Epithelial cell of esophagus (primary cell): ENCODE measurements at regions not wholly inside any gene's neighbourhood (a gene's known extent, or its start where the extent isn't known, plus 50 kb on each side); places are given as distances from the start of the nearest gene placed in this dataset.

Experiments used
- DNase-seq: peaks from one replicate; pipeline ENCODE4 v3.0.0; 2010; ENCODE audit warnings: low read depth
- H3K4me3 ChIP-seq: 2 replicates; pipeline ENCODE4 v1.5.1; 2011; ENCODE audit warnings: mild to moderate bottlenecking, low read length, control low read depth
- CTCF ChIP-seq: IDR thresholded peaks from 2 replicates; pipeline ENCODE4 v1.5.1; 2011; ENCODE audit warnings: low read depth, mild to moderate bottlenecking, low read length, control low read depth, inconsistent platforms; ENCODE audit not compliant: insufficient read depth; ENCODE audit errors: missing control alignments

DNA sequence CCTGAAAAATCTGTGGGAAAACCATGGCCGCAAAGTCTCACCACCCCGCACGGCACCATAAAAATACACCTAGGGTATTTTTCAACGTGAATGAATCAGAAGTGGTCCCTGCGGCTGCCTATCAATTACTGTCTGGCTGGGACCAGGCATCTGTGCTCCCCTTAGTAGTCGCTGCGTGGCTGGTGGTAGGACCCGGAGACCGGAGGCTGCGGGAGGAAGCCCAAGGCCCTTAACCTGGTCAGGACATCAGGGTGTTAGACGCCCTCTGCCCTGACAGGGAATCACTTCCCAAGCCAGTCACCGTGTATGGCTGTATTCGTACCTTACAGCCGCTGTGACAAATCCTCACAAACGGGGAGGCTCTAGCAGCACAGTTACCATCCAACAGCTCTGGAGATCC, 141.5 kb upstream of the PPP2R2D start:
- no peak for TF ChIP-seq CTCF
- no peak overlapping the region for H3K4me3 ChIP-seq
- DNase-seq: no peak

GRCh38 chr10:131760416-131761166, 140.2 kb upstream of the PPP2R2D start:
- H3K4me3 ChIP-seq: no peak overlapping the region
- no peak for DNase-seq
- no peak for TF ChIP-seq CTCF

- no peak for TF ChIP-seq CTCF
- H3K4me3 ChIP-seq: no peak overlapping the region
- no peak for DNase-seq
Measured at GRCh38 chr10:131762789-131763696, 137.8 kb upstream of the PPP2R2D start.

DNA sequence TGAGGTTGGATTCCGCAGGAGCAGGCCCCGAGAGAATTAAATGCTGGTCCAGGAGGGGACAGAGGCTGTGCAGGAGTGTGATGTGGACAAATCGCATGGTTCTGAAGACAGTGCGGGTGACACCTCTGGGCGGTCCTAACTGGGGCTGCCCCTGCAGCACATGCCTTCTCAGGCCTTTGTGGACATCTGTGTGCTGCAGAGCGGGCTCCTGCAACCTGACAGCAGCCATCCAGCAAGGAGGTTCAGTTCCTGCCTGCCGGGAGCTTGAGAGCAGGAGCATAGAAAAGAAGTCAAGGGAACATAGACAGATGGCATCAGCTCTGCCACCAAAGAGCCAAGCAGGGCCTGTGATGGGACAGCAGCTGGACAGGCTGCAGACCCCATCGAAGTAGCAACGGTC, 135.9 kb upstream of the PPP2R2D start:
- TF ChIP-seq CTCF: no peak
- no peak for DNase-seq
- H3K4me3 ChIP-seq: no peak overlapping the region

GRCh38 chr10:131766096-131766495, 134.7 kb upstream of the PPP2R2D start:
- H3K4me3 ChIP-seq: no peak overlapping the region
- TF ChIP-seq CTCF: no peak
- DNase-seq: no peak

DNA sequence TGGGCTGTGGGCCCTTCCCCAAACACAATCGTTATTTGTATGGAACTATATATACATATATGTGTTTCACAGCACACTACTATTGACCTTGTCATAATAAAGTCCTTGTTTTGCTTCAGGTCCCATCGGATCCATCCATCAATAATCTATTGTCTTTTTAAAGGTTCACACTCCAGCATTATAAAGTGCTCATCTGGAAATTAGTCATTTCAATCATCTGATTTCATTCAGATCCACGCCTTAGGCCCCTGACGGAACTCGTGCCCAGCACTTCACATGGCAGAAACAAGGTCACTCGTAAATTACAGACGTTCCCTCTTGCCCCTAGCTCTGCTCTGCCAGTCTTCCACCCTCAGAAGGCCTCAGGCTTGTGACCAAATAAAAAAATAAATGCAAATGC, 133.1 kb upstream of the PPP2R2D start:
- H3K4me3 ChIP-seq: no peak overlapping the region
- no peak for DNase-seq
- TF ChIP-seq CTCF: no peak
